EL (cell line): ENCODE measurements at regions not wholly inside any gene's neighbourhood (a gene's known extent, or its start where the extent isn't known, plus 50 kb on each side); places are given as distances from the start of the nearest gene placed in this dataset.

Experiments
- DNase-seq: peaks from one replicate; pipeline ENCODE4 v3.0.0-alpha.2; 2016

DNA sequence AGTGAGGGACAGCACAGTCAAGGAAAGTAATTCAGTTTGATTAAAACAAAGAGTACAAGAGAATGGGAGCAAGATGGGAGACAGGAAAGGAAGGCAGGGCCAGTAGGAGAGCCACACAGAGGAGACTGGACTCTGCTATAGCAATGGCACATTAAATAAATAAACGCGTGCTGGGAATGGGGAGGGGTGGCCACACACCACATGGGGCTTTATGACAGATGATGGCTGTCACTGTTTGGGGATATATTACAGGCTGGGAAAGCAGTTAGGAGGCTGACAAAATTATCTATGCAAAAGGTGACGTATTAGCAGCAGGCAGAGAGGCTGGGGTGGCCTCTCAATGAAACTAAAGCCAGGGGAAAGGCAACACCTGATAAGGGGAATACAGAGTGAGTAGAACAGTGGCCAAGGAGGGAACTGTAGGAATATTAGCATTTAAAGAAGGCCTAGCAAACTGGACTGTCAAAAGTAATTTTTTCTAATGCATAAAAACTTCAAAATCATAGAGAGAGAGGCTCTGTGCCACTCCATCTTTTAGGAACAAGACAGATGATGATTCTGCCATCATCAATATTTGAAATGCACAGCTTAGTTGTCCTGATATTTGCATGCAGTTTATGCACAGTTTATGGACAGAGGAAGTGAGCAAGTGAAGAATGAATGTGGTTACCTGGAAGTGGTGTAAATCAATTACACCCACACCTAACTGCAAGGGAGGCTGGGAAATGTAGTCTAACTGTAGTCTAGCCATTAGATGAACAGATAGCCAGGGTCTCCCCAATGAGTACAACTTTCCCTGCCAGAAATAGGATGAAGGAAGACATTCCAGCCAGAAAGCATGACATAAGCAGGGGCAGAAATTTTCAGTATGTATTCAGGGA, 346.5 kb downstream of the FOXO1 start:
- no peak for DNase-seq

DNA sequence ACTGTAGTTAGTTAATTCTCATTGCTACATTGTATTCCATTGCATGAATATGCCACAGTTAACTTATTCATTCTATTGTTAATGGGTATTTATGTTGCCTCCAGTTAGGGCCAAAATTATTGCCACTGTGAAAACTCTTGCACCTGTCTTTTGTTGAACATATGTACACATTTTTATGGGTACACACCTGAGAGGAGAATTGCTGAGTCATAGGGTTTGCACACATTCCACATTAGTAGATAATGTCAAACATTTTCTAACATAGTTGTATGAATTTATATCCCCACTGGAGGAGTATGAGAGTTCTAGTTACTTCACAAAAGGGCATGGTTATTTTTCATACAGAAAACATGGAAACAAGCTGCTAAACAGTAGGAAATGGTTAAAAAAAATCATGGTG, 338.4 kb downstream of the FOXO1 start:
- DNase-seq = no peak

DNA sequence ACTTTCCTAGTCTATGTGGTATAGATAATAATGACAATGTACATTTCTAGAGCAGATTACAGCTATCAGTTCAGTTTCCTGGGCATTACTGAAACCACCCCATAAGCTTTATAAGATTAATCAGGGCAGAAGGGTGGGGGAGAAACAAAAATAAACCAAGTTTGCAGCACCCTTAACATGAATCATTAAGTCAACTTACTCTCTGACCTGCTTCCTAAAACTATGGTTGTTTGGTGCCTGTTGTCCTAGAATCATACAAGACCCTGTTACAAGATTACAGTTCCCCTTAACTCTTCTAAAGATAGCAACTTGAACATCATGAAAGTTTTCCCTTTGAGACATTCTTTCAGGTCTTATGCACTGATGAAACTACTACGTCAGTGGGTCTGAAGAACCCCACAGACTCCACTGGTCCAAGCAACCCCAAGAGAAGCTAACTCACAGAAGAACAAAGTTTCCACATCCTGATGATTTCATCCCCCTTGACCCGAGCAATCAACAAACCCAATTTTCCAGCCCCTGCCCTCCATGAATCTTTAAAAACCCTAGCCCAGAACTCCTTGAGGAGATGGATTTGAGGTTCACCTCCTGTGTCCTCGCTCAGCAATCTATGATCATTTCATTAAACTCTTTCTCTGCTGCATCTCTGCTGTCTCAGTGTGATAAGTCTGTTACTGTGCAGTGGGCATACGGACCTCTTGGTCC, 336.5 kb downstream of the FOXO1 start:
- peak; percentile 8 for DNase-seq

DNA sequence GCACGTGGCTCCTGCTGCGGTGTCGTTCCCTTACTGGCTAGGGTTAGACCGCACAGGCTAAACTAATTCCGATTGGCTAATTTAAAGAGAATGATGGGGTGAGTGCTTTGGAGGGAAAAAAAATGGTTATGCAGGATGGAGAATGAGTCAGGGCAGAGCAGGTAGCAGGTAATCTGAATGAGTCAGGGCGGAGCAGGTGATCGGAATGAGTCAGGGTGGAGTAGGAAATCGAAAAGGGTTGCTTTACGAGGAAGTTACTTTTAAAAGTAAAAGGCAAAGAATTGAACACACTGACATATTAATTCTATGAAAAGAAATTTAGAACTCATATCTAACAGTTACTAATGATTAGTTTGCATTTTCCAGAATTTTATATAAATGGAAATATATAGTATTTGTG, 335.5 kb downstream of the FOXO1 start:
- no peak for DNase-seq

DNA sequence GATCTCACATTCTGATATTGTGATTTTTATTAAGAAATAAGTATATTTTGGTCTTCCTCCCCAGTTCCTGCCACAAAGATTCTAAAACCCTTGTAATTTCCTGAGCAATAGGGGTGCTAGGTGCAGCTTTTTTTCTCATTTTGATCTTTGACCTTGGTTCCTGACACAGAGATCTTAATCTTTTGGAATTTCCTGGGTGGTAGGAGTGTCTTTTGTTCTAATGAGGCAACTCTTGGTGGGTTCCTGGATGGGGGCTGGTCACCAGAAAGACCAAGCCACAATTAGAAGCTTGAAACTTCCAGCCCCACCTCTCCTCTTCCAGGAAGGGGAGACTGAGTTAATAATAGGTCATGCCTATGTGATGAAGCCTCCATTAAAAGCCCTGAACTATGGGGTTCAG, 334.6 kb downstream of the FOXO1 start:
- DNase-seq = no peak

DNA sequence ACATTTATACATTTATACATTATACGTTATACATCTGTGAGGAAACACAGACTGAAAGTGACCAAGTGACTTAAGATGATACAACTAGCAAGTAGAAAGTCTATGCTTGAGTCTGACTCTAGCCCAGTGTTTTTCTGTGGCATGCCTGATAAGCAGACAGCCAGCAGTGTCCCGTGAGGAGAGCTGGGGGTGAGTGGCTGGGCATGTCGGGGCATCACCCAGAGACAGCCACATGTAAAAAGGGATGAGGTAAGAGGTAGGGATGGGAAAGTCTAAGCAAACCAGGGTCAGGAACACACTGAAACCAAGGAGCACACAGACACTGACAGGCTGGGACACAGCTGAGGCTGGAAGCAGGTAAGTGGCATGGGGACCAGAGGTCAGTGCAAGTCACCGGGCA, 333.2 kb downstream of the FOXO1 start:
- DNase-seq = peak; percentile 10

DNA sequence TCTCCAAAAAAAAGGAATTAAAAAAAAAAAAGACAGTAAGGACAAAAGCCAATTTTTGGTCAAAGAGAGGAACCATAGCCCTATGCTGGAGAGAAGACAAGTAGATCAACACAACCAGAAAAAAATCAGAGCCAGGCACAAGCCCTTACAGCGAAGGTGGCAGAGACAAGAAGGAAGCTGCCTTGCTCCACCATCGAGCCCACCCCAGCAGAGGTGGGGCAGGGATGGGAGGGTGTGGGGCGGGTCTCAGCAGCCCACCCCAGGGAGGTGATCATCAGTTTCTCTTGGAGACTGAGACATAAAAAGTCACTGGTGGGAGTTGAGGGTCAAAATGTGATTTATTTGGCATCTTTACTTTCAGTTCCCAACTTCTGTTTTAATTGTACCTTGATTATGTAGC, 332.4 kb downstream of the FOXO1 start:
- no peak for DNase-seq

DNA sequence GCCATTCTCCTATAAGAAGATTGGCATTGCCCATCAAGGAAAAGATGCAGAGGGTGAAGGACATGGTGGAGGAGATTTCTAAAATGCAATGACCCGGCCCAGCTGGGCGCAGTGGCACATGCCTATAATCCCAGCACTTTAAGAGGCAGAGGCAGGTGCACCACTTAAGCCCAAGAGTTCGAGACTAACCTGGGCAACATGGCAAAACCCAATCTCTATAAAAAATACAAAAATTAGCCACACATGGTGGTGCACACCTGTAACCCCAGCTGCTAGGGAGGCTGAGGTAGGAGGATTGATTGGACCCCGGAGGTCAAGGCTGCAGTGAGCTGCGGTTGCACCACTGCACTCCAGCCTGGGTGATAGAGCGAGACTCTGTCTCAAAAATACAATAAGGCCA, 331.8 kb downstream of the FOXO1 start:
- no peak for DNase-seq

DNA sequence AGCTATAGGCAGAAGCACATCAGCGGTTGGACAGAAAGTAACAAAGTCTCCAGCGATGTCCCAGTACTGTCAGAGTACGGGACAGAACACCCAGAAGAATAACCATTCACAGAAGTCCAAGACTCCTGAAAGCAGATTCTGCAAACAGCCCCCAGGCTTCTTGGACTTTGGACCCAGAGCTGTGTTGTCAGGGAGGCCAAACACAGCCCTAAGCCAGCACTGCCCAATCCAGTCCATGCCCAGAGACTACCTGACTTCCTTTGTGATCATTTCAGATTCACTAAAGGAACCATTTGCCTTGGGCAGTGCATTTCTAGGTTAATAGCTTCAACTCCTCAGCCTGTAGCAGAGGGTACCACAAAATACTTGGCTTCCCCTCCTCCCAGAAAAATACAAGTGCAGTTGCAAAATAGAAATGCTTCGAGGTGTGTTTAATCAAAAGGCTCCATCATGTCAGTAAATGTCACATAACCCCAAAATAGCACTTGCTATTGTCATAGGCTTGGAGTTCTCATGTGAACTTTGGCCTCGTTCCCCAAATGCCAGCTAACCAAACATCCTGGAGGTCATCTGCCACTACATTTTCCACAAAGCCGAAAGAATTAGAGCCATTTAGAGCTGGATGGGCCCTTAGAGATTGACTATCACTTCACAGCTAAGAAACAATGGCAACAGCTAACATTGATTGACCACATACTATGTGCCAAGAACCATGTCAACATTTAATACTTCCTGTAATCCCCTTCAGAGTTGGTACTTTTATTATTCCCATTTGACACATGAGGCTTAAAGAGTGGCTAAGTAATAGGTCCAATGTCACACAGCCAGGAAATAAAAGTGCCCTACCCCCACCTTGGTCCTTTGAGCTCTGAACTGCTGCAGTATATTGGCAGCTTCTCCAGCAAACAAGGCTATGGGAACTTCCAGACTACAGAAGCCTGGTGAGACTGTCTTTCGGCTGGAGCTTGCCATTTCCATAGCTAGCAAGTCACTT, 329.9 kb downstream of the FOXO1 start:
- no peak for DNase-seq

DNA sequence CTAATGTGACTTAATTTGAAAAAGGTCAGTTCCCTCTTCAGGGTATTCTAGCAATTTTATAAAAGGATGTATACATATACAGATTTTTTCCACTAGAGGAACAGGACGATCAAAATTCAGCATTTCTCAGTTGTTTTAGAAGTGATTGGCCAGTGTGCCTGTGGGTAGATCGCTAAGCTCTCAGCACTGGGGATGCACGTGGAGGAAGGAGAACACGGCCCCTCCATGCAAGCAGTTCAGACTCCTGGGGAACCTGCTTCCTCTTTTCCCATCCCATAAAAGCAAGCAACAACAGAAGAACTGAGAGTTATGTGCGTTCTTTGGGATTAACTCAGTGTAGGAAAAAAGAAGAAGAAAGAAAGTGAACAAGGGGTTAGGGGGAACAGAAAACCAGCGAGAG, 328.8 kb downstream of the FOXO1 start:
- no peak for DNase-seq

DNA sequence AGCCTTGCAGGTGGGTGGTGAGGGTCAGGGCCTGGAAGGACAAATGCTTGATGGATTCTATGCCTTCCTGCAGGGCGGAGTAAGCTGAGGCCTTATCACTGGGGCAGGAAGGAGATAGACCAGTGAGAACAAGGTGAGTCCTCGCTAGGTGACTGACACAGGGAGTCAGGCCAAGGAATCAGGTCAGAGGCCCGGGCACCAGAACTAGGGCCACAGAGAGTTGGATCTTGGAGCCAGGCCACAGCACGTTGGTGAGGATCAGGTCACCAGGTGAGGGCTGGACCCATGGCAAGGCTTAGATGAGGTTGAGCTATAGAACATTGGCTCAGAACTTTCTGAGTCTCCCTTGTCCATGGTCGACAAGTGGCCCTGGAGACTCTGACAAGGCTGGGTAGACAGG, 328.2 kb downstream of the FOXO1 start:
- no peak for DNase-seq

DNA sequence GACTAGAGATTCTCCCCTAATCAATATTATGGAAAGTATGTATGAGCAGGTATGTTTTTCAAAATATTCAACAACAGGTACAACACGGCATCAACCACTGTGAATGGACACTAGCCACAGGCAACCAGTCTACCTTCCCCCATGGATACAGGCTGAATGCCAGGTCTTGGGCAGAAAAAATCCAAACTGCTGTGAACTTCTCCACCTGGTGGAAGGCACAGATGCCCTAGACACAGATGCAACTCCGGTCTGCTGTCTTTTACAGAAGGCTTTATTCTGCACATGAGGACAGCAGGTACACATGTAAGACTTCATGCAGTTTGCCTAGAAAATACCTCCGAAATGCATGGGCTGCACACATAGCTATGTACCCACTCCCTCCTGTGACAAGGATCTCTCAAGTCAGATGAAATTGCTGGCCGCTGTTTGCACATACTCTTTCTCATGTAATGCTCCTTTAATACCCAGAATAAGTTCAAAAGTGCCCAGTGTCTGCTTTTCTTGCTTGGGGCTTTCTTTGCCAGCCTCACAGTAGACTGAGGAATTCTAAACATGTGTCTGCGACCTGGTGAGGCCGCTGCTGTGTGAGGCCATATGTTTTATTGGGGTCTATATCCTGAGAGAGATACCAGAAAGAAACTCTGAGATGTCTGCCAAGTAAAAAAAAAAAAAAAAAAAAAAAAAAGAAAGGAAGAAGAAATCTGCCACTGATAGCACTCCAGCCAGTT, 325.9 kb downstream of the FOXO1 start:
- DNase-seq = peak; percentile 23

DNA sequence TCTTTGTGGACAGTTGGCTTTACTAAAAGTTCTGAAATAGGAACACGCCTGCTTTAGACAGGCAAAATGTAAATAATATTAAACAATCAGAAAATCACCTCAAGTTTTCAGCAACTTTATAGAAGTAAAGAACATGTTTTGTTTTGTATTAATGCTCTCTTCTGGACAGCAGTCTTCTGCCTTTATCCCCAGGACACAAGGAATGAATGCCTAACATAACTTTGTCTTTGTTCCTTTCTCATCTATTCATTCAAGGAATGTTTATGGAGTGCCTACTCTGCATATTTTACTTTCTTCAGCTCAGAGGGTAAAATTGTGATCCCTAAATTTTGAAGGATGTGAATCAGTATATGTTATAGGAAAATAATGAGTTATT, 325.4 kb downstream of the FOXO1 start:
- no peak for DNase-seq

DNA sequence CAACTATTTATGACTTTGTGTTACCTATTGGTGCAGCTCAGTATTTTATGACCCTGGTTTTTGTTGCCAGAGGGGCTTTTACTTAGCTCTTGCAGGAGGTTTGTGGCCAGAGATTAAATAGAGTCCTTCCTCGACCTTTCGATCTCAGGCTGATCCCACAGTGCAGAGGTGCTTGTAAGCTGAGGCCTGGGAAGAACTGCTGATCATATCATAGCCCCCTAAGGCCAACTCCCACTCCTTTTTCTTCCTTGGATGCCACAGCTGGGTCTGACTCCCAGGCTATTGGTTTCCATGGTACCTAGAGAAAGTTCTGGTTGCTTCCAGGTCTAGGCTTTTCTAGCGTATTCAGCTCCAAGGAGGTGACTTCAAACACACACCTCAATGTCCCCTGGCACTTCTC, 324.9 kb downstream of the FOXO1 start:
- no peak for DNase-seq

DNA sequence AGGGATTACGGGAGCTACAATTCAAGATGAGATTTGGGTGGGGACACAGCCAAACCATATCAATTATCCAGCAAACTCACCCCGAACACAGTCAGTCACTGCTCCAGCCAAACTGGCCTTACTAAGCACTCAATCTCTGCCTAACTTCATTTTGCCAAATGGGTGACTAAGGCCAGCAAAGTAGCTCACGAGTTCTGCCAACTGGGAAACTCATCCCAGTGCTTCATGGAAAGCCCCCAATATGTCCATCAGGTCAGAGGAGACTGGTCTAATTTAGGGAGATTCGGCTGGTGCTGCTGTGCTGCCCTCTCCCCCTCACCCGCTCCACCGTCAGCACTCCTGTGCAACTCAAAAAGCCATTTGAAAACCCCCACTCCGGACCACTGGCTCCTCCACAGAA, 324.0 kb downstream of the FOXO1 start:
- DNase-seq = no peak

DNA sequence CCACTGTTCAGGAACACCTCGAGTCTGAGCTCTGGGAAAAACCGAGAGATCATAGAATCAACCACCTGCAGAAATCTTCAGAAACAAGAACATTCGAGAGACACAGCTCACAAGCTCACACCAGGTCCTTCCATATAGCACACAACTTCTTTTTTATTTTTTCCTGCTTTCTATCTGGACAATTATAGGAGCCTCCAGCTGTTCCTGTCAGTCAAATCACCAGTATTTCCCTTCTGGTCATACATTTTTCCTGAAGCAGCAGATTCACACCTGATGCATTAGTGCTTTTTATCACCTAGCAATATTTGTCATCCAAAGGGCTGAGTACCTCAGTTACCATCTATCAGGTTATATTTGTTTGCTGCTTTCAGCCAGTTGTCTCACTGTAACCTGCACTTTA, 323.5 kb downstream of the FOXO1 start:
- DNase-seq = no peak

DNA sequence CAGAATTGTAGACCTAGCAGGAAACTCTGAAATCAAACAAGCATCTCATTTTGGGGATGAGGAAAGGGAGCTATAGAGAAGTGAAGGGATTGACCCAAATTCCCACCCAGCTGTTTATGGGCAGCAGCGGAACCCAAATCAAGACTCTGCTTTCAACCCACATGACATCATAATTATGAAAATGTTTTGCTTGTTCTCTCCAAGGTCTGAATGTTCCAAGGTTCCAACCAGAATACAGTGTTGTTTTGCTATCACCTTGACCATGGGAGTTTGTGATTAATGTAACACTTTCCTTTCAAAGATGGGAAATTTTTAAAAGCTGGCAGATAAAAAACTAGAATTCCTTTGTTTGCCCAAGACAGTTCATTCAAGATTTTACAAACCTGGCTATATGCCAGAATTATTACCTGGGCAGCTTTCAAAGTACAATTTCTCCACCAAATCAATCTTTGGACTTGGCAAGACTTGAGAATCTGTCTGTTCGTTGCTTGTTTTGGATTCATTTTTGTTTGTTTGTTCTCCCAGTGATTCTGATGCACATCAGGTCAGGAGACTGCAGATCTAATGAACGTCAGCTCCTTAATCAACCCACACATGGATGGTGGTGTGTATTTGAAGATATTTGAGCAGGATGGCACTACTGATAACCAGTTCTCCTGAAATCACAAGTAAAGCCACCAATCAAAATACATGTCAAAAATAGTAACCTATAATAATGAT, 322.7 kb downstream of the FOXO1 start:
- DNase-seq = no peak

DNA sequence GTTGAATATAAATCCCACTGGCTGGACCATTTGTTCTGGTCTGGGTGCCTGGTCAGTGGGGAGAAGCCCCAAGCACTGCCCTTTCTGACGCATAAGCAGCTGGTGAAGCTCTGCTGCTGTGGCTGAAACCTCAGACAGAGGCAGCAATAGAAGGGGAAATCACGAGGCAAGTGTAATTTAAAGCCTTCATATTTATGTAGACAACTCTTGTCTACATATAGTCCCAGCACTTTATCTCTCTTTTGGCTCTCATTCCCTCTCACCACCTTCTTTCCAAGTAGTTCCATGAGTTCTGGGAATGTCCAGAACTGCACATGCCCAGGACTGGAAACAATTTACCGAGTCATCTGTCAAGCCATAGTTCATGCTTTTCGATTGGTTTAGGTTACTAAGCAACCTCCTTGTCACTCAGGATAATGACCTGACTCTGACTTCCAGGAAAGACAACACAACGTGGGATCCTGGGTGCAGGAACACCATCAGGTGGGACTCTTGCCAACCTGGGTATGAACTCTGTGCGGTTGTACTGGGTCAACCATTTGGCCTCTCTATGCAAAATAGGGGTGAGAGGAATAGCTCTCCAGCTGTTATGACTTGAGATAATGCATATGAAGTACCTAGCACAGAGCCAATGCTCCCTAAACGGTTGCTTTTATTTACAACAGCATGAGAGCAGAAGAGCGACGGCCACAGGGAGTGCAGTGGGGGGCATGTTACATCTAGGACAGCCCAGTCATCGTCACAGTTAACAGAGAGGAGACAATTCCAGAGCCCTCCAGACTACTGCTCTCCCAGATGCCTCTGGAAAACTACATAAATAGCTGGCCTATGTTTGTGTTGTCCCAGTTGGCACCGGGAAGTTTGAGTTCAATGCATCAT, 321.9 kb downstream of the FOXO1 start:
- DNase-seq = no peak

DNA sequence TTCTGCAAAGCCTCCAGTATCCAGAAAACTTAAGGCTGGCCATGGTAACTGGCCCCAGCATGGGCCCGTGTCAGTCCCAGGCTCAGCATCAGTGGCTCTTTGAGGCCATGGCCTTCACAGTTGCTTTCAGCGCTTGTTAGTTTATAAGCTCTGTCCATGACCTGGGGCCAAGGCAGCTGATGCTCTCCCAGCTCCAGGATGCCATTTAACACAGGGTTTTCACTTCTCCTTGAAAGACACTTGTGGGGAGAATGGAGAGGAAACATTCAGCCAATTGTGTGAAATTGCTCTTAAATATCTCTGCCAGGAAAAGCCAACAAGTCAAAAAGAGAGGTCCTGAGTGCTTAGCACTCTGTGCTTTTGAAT, 321.3 kb downstream of the FOXO1 start:
- no peak for DNase-seq

DNA sequence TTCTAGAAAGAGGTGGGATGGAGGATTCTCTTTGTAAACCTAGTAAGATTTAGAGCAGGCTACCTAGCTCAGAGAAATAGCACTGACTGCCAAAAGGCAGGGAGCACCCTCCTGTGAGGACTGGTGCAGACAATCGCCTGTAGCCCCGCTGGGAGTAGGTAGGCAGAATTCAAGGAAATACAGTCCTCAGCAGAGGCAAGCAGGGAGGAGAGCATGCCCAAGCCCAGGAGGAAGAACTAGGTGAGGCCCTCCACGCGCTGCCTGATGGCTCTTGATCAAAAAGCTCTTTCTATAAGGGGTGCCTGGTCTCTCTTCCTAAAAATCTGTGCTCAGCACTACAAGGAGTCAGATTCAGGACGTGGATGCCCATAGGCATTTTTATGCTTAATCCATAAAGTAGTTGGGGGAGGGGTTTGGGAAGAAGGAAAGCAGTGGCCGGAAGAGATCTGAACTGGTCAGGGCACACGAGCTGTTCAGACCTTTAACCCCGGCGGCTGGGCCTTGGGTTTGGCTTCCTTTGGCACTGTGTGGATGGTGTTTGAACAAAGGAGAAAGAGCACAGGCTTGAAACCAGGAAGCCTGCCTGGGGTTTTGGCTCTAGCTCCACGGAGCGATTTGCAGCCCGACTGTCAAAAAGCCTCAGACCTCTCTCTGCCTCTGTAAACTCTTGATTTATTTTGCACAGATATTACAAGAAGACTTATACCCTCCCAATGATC, 320.6 kb downstream of the FOXO1 start:
- no peak for DNase-seq
